ENCODE measurements at regions not wholly inside any gene's neighbourhood (a gene's known extent, or its start where the extent isn't known, plus 50 kb on each side); places are given as distances from the start of the nearest gene placed in this dataset.

DNA sequence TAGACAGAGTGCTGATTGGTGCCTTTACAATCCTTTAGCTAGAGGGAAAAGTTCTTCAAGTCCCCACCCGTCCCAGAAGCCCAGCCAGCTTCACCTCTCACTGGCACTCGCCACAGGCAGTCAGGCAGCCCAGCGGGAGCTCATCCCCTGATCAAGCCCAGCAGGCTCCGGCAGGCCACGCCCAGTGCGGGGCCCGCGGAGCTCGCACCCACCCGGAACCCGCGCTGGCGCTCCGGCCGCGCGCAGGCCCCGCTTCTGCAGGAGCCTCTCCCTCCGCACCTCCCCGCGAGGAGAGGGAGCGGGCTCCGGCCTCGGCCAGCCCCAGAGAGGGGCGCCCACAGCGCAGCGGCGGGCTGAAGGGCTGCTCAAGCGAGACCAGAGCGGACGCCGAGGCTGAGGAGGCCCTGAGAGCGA, 202.4 kb upstream of the PDGFD start:
- H3K27ac Mint-ChIP-seq, result no peak overlapping the region
- no peak; the same call in 1 of the 2 replicates for ATAC-seq
- ChIA-PET POLR2A (no interaction called here), CTCF (no interaction called here)
- H3K36me3 Mint-ChIP-seq, result peaks cover 3% of the 10 kb centered on the region; the same call in 1 of the 2 replicates
- DNase-seq (ENCODE audit: low spot score), result no peak
- peaks cover 10% of the 10 kb centered on the region for H3K9me3 Mint-ChIP-seq
- H3K4me1 Mint-ChIP-seq, result peaks cover 15% of the 10 kb centered on the region
- no peak overlapping the region for H3K4me3 Mint-ChIP-seq
- TF ChIP-seq SOX15 (CRISPR knock-in tag; IDR thresholded peaks at IDR 0.05) (no peak), TP53 (CRISPR knock-in tag; IDR thresholded peaks at IDR 0.05) (no peak), SP1 (CRISPR knock-in tag; conservative IDR thresholded peaks at IDR 0.05) (no peak), ZNF121 (CRISPR knock-in tag; IDR thresholded peaks at IDR 0.05) (no peak), GTF2I (CRISPR knock-in tag; conservative IDR thresholded peaks at IDR 0.05) (no peak), KAT7 (CRISPR knock-in tag; IDR thresholded peaks at IDR 0.05; ENCODE audit: borderline replicate concordance) (no peak), EMX1 (CRISPR knock-in tag; IDR thresholded peaks at IDR 0.05) (no peak), PREB (CRISPR knock-in tag; IDR thresholded peaks at IDR 0.05; ENCODE audit: borderline replicate concordance) (no peak), NFE2L1 (CRISPR knock-in tag; IDR thresholded peaks at IDR 0.05) (no peak), NR1H2 (CRISPR knock-in tag; IDR thresholded peaks at IDR 0.05) (no peak), CREB1 (CRISPR knock-in tag; IDR thresholded peaks at IDR 0.05) (no peak)
- TF ChIP-seq, protein P1, sequence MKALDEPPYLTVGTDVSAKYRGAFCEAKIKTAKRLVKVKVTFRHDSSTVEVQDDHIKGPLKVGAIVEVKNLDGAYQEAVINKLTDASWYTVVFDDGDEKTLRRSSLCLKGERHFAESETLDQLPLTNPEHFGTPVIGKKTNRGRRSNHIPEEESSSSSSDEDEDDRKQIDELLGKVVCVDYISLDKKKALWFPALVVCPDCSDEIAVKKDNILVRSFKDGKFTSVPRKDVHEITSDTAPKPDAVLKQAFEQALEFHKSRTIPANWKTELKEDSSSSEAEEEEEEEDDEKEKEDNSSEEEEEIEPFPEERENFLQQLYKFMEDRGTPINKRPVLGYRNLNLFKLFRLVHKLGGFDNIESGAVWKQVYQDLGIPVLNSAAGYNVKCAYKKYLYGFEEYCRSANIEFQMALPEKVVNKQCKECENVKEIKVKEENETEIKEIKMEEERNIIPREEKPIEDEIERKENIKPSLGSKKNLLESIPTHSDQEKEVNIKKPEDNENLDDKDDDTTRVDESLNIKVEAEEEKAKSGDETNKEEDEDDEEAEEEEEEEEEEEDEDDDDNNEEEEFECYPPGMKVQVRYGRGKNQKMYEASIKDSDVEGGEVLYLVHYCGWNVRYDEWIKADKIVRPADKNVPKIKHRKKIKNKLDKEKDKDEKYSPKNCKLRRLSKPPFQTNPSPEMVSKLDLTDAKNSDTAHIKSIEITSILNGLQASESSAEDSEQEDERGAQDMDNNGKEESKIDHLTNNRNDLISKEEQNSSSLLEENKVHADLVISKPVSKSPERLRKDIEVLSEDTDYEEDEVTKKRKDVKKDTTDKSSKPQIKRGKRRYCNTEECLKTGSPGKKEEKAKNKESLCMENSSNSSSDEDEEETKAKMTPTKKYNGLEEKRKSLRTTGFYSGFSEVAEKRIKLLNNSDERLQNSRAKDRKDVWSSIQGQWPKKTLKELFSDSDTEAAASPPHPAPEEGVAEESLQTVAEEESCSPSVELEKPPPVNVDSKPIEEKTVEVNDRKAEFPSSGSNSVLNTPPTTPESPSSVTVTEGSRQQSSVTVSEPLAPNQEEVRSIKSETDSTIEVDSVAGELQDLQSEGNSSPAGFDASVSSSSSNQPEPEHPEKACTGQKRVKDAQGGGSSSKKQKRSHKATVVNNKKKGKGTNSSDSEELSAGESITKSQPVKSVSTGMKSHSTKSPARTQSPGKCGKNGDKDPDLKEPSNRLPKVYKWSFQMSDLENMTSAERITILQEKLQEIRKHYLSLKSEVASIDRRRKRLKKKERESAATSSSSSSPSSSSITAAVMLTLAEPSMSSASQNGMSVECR (CRISPR knock-in tag; IDR thresholded peaks at IDR 0.05; ENCODE audit: borderline replicate concordance), result no peak
- TF ChIP-seq, protein P2, sequence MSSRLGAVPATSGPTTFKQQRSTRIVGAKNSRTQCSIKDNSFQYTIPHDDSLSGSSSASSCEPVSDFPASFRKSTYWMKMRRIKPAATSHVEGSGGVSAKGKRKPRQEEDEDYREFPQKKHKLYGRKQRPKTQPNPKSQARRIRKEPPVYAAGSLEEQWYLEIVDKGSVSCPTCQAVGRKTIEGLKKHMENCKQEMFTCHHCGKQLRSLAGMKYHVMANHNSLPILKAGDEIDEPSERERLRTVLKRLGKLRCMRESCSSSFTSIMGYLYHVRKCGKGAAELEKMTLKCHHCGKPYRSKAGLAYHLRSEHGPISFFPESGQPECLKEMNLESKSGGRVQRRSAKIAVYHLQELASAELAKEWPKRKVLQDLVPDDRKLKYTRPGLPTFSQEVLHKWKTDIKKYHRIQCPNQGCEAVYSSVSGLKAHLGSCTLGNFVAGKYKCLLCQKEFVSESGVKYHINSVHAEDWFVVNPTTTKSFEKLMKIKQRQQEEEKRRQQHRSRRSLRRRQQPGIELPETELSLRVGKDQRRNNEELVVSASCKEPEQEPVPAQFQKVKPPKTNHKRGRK (CRISPR knock-in tag; IDR thresholded peaks at IDR 0.05; ENCODE audit: borderline replicate concordance), result no peak
- no peaks in the 10 kb centered on the region for H3K27me3 Mint-ChIP-seq (ENCODE audit: low read depth)

DNA sequence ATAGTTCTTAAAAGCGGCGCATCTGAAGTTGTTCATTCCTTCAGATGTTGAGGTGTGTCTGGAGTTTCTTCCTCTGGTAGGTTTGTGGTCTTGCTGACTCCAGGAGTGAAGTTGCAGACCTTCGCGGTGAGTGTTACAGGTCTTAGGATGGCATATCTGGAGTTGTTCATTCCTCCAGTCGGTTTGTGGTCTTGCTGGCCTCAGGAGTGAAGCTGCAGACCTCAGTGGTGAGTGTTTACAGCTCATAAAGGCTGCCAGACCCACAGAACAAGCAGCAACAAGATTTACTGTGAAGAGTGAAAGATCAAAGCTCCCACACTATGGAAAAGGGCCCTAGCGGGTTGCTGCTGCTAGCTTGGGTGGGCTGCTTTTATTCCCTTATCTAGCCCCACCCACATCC, 201.7 kb upstream of the PDGFD start:
- ChIA-PET CTCF (no interaction called here), POLR2A (no interaction called here)
- Mint-ChIP-seq H3K27me3 (ENCODE audit: low read depth) (no peaks in the 10 kb centered on the region), H3K27ac (no peak overlapping the region), H3K4me1 (peaks cover 14% of the 10 kb centered on the region), H3K36me3 (peaks cover 3% of the 10 kb centered on the region; the same call in 1 of the 2 replicates), H3K9me3 (peaks cover 10% of the 10 kb centered on the region), H3K4me3 (no peak overlapping the region)
- no peak for TF ChIP-seq PREB (CRISPR knock-in tag; IDR thresholded peaks at IDR 0.05; ENCODE audit: borderline replicate concordance)
- TF ChIP-seq KAT7 (CRISPR knock-in tag; IDR thresholded peaks at IDR 0.05; ENCODE audit: borderline replicate concordance), result no peak
- ATAC-seq (no peak), DNase-seq (ENCODE audit: low spot score) (no peak)

DNA sequence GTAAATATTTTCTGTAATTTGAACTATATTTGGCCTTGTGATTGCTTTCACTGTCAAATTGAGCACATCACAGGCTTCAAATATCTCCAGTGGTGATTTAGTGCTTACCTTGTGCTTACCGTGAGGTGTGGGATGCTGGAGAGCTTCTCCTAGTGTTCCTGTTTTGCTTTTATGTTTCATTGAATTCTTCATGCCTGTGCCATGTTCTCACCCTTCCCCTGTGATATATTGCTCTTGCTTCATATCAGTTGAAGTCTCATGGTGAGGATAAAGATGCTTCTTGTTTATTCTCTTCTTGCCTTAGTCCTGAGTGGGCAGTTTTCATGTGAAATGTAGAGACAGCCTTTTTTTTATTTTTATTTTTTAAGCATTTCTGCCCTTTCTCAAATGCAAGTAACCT, 198.0 kb upstream of the PDGFD start:
- peaks cover 3% of the 10 kb centered on the region; the same call in 1 of the 2 replicates for H3K36me3 Mint-ChIP-seq
- peaks cover 14% of the 10 kb centered on the region for H3K4me1 Mint-ChIP-seq
- ChIA-PET POLR2A (no interaction called here), CTCF (no interaction called here)
- peaks cover 10% of the 10 kb centered on the region for H3K9me3 Mint-ChIP-seq
- DNase-seq (ENCODE audit: low spot score) (no peak), ATAC-seq (no peak)
- H3K27me3 Mint-ChIP-seq (ENCODE audit: low read depth), result no peaks in the 10 kb centered on the region
- H3K4me3 Mint-ChIP-seq, result no peak overlapping the region
- no peak overlapping the region for H3K27ac Mint-ChIP-seq
- TF ChIP-seq ZMAT4 (CRISPR knock-in tag; IDR thresholded peaks at IDR 0.05), result no peak
- TF ChIP-seq, protein P3, sequence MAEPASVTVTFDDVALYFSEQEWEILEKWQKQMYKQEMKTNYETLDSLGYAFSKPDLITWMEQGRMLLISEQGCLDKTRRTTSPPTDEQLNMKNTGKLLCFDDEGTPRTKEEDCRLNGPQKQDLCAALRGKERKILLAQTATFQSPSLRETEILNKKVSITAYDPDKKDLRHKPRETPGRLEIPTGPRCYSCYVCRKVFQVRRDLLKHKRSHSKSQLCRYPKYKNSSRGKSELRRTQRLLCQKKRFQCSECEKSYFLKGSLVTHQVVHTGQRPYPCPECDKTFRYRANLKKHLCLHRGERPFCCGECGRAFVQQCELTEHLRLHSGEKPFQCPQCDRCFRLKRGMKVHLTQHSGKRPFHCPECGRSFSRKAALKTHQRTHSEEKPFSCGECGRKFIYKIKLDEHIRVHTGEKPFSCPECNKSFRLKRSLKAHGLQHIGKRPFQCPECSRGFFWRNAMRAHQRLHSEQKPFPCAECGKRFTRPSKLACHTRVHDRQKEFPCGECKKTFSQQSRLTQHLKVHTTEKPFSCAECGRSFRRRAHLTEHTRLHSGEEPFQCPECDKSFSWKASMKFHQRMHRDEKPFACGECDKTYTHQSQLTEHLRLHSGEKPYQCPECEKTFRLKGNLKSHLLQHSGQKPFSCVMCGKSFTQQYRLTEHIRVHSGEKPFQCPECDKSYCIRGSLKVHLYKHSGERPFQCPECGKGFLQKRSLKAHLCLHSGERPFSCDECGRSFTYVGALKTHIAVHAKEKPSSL (CRISPR knock-in tag; conservative IDR thresholded peaks at IDR 0.05), result no peak
- no peak for TF ChIP-seq FOXK1 (CRISPR knock-in tag; IDR thresholded peaks at IDR 0.05)
- TF ChIP-seq, protein P4, sequence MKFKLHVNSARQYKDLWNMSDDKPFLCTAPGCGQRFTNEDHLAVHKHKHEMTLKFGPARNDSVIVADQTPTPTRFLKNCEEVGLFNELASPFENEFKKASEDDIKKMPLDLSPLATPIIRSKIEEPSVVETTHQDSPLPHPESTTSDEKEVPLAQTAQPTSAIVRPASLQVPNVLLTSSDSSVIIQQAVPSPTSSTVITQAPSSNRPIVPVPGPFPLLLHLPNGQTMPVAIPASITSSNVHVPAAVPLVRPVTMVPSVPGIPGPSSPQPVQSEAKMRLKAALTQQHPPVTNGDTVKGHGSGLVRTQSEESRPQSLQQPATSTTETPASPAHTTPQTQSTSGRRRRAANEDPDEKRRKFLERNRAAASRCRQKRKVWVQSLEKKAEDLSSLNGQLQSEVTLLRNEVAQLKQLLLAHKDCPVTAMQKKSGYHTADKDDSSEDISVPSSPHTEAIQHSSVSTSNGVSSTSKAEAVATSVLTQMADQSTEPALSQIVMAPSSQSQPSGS (CRISPR knock-in tag; IDR thresholded peaks at IDR 0.05; ENCODE audit: borderline replicate concordance, low read depth), result no peak
